OCI-LY7 (cell line): ENCODE measurements at regions not wholly inside any gene's neighbourhood (a gene's known extent, or its start where the extent isn't known, plus 50 kb on each side); places are given as distances from the start of the nearest gene placed in this dataset.

Experiments used
- BruUV-seq: library from RNA; stranded (reverse); fragments of 400-500 nt; replicated peaks from 2 replicates; lab custom pipeline; 2021; lab: Mats Ljungman, UMichigan
- CTCF ChIA-PET: fragments of 300-600 bp; sonication (Branson Sonifier 250); formaldehyde crosslinking; loops from one replicate; lab custom pipeline; 2022; ENCODE audit warnings: antibody characterized with exemption; ENCODE audit not compliant: unreplicated experiment; lab: Charles Lee
- POLR2A ChIA-PET: fragments of 300-600 bp; sonication (Branson Sonifier 250); formaldehyde crosslinking; loops from one replicate; lab custom pipeline; 2022; ENCODE audit warnings: antibody characterized with exemption; lab: Charles Lee
- DNase-seq: peaks from one replicate; pipeline ENCODE4 v3.0.0-alpha.2; 2015; ENCODE audit warnings: low spot score
- H2AFZ ChIP-seq: fragments of 200-600 bp; sonication (generic), shearing (Covaris generic); 2 replicates; pipeline ENCODE4 v1.6.1; 2014; ENCODE audit warnings: mild to moderate bottlenecking, antibody characterized with exemption, low read length, moderate library complexity
- H3K27ac ChIP-seq: fragments of 200-600 bp; sonication (generic); 2 replicates; pipeline ENCODE4 v1.5.1; 2014; ENCODE audit warnings: mixed run types, low read depth, mild to moderate bottlenecking, moderate library complexity, low read length, inconsistent platforms; ENCODE audit not compliant: poor library complexity, severe bottlenecking
- H3K36me3 ChIP-seq: fragments of 200-600 bp; sonication (generic); 2 replicates; pipeline ENCODE4 v1.6.1; 2014; ENCODE audit warnings: mild to moderate bottlenecking, antibody characterized with exemption, low read length, moderate library complexity, mixed read lengths; ENCODE audit not compliant: insufficient read depth
- H3K4me1 ChIP-seq: fragments of 200-600 bp; sonication (generic); 2 replicates; pipeline ENCODE4 v1.5.1; 2014; ENCODE audit warnings: mild to moderate bottlenecking, low read length; ENCODE audit not compliant: insufficient read depth, poor library complexity, severe bottlenecking
- H3K4me2 ChIP-seq: fragments of 200-600 bp; sonication (generic); 2 replicates; pipeline ENCODE4 v1.6.1; 2014; ENCODE audit warnings: mild to moderate bottlenecking, low read length
- H3K4me3 ChIP-seq: fragments of 200-600 bp; sonication (generic); 2 replicates; pipeline ENCODE4 v1.5.1; 2014; ENCODE audit warnings: mild to moderate bottlenecking, low read depth, low read length; ENCODE audit not compliant: poor library complexity, severe bottlenecking
- H3K79me2 ChIP-seq: fragments of 200-600 bp; sonication (generic); 2 replicates; pipeline ENCODE4 v1.6.1; 2016; ENCODE audit warnings: low read depth, mild to moderate bottlenecking, low read length, moderate library complexity, mixed read lengths; ENCODE audit not compliant: insufficient read depth
- H3K9me2 ChIP-seq: fragments of 200-600 bp; sonication (generic); 2 replicates; pipeline ENCODE4 v1.6.1; 2016; ENCODE audit warnings: mild to moderate bottlenecking, low read length, mixed read lengths; ENCODE audit not compliant: insufficient read depth
- H3K9me3 ChIP-seq: fragments of 200-600 bp; sonication (generic); 2 replicates; pipeline ENCODE4 v1.6.1; 2014; ENCODE audit warnings: mild to moderate bottlenecking, mixed run types, low read length, mixed read lengths
- H4K20me1 ChIP-seq: fragments of 200-600 bp; sonication (generic); 2 replicates; pipeline ENCODE4 v1.6.1; 2014; ENCODE audit warnings: mild to moderate bottlenecking, antibody characterized with exemption, low read length, moderate library complexity, mixed read lengths; ENCODE audit not compliant: insufficient read depth
- CTCF ChIP-seq: fragments of 200-600 bp; sonication (generic); conservative IDR thresholded peaks from 2 replicates; pipeline ENCODE4 v1.5.1; 2014; ENCODE audit warnings: mild to moderate bottlenecking, antibody characterized with exemption, low read length, moderate library complexity, mixed read lengths
- EZH2phosphoT487 ChIP-seq: fragments of 200-600 bp; sonication (generic); IDR thresholded peaks from 2 replicates; pipeline ENCODE4 v1.6.1; 2018; ENCODE audit warnings: low read depth, borderline replicate concordance, mild to moderate bottlenecking, mixed run types, antibody characterized with exemption, low read length, moderate library complexity, mixed read lengths
- intact Hi-C: fragments of 100-400 bp; cut with micrococcal nuclease; formaldehyde crosslinking; loops from one replicate; pipeline ENCODE4 v1.10.0; 2022; ENCODE audit not compliant: unreplicated experiment

GRCh38 chr5:2038321-2039179 lies 155.8 kb upstream of the IRX4 start:
- intact Hi-C loops, result loop anchor here (2.0 to 5.0 kb wide), 2 partner anchors 114 to 274 kb away; no protein-coding TSS in a partner anchor
- Histone ChIP-seq H3K79me2 (no peaks in the 10 kb centered on the region), H4K20me1 (no peaks in the 10 kb centered on the region), H3K36me3 (no peaks in the 10 kb centered on the region), H3K27ac (no peak overlapping the region), H3K4me3 (peak overlapping the region; percentile 64), H3K4me2 (peak overlapping the region; percentile 62), H3K9me3 (no peaks in the 10 kb centered on the region), H2AFZ (peak overlapping the region; percentile 70), H3K4me1 (no peaks in the 10 kb centered on the region), H3K9me2 (no peaks in the 10 kb centered on the region)
- ChIA-PET CTCF (interaction anchor here (0.6 kb wide), 1 partner anchor 1364 kb away, joined by 3 read pairs; no protein-coding TSS in a partner anchor), POLR2A (no interaction called here)
- TF ChIP-seq EZH2phosphoT487 (no peak), CTCF (peak; percentile 93)
- no TSS peak for BruUV-seq
- DNase-seq, result peak; percentile 64

GRCh38 chr5:2036885-2037284 lies 154.2 kb upstream of the IRX4 start:
- Histone ChIP-seq H3K4me3 (no peak overlapping the region), H4K20me1 (no peaks in the 10 kb centered on the region), H3K9me3 (no peaks in the 10 kb centered on the region), H3K4me1 (no peaks in the 10 kb centered on the region), H3K36me3 (no peaks in the 10 kb centered on the region), H3K4me2 (no peak overlapping the region), H2AFZ (no peak overlapping the region), H3K79me2 (no peaks in the 10 kb centered on the region), H3K27ac (no peak overlapping the region), H3K9me2 (no peaks in the 10 kb centered on the region)
- no peak for DNase-seq
- CTCF ChIA-PET, result no interaction called here
- TF ChIP-seq CTCF (no peak), EZH2phosphoT487 (no peak)
- POLR2A ChIA-PET, result interaction anchor here (0.7 kb wide), 1 partner anchor 30 kb away, joined by 3 read pairs; no protein-coding TSS in a partner anchor
- intact Hi-C loops, result loop anchor here (5.0 kb wide), 1 partner anchor 115 kb away; no protein-coding TSS in a partner anchor
- no TSS peak for BruUV-seq

GRCh38 chr5:2032432-2032831 lies 149.7 kb upstream of the IRX4 start:
- H4K20me1 ChIP-seq, result no peaks in the 10 kb centered on the region
- no peak overlapping the region for H3K4me2 ChIP-seq
- intact Hi-C loops, result no loop called here
- no peaks in the 10 kb centered on the region for H3K79me2 ChIP-seq
- no peak overlapping the region for H2AFZ ChIP-seq
- H3K36me3 ChIP-seq, result no peaks in the 10 kb centered on the region
- H3K9me3 ChIP-seq, result no peaks in the 10 kb centered on the region
- H3K4me1 ChIP-seq, result no peaks in the 10 kb centered on the region
- no peak overlapping the region for H3K27ac ChIP-seq
- POLR2A ChIA-PET, result no interaction called here
- no peak overlapping the region for H3K4me3 ChIP-seq
- H3K9me2 ChIP-seq, result no peaks in the 10 kb centered on the region
- no TSS peak for BruUV-seq
- CTCF ChIA-PET, result no interaction called here
- no peak for DNase-seq
- no peak for TF ChIP-seq CTCF
